Hematopoietic multipotent progenitor cell treated with erythropoietin and hydrocortisone succinate and interleukin-3 and kit ligand, for 6 days (in vitro differentiated cells): ENCODE measurements at regions not wholly inside any gene's neighbourhood (a gene's known extent, or its start where the extent isn't known, plus 50 kb on each side); places are given as distances from the start of the nearest gene placed in this dataset.

ENCODE experiments used
- DNase-seq: peaks from one replicate; pipeline ENCODE4 v3.0.0-alpha.2; 2015

- DNase-seq: no peak
Measured at GRCh38 chr21:43331962-43332828, 94.7 kb downstream of the SIK1 start.

GRCh38 chr21:43331111-43331961, 95.6 kb downstream of the SIK1 start:
- DNase-seq: no peak

GRCh38 chr21:43330306-43330881, 96.5 kb downstream of the SIK1 start:
- no peak for DNase-seq

- no peak for DNase-seq
Measured at GRCh38 chr21:43329711-43330269, 97.1 kb downstream of the SIK1 start.

GRCh38 chr21:43328958-43329691, 97.8 kb downstream of the SIK1 start:
- DNase-seq: no peak

- no peak for DNase-seq
Measured at GRCh38 chr21:43328185-43328957, 98.6 kb downstream of the SIK1 start.

- peak; percentile 28 for DNase-seq
Measured at GRCh38 chr21:43325968-43326715, 100.8 kb downstream of the SIK1 start.

- no peak for DNase-seq
Measured at GRCh38 chr21:43325036-43325435, 101.9 kb downstream of the SIK1 start.

- DNase-seq: no peak
Measured at GRCh38 chr21:43324596-43324995, 102.3 kb downstream of the SIK1 start.

- no peak for DNase-seq
Measured at GRCh38 chr21:43323244-43324005, 103.5 kb downstream of the SIK1 start.

- DNase-seq: peak; percentile 19
Measured at GRCh38 chr21:43322805-43323204, 104.1 kb downstream of the SIK1 start.

- no peak for DNase-seq
Measured at GRCh38 chr21:43322311-43322710, 104.6 kb downstream of the SIK1 start.

GRCh38 chr21:43321611-43322010, 105.3 kb downstream of the SIK1 start:
- DNase-seq: no peak

- no peak for DNase-seq
Measured at GRCh38 chr21:43321111-43321510, 105.8 kb downstream of the SIK1 start.

GRCh38 chr21:43320526-43320925, 106.4 kb downstream of the SIK1 start:
- no peak for DNase-seq

- DNase-seq: no peak
Measured at GRCh38 chr21:43318841-43319781, 107.8 kb downstream of the SIK1 start.

GRCh38 chr21:43318368-43318767, 108.6 kb downstream of the SIK1 start:
- DNase-seq: no peak

- no peak for DNase-seq
Measured at GRCh38 chr21:43317959-43318358, 109.0 kb downstream of the SIK1 start.

- no peak for DNase-seq
Measured at GRCh38 chr21:43317254-43317748, 109.6 kb downstream of the SIK1 start.
